Endothelial cell of umbilical vein (primary cell): ENCODE measurements at regions not wholly inside any gene's neighbourhood (a gene's known extent, or its start where the extent isn't known, plus 50 kb on each side); places are given as distances from the start of the nearest gene placed in this dataset.

Source experiments
- MYC ChIP-seq: IDR thresholded peaks from one replicate; pipeline ENCODE4 v1.6.1; 2011; ENCODE audit warnings: mild to moderate bottlenecking, low read depth, low read length
- POLR2A ChIP-seq: IDR thresholded peaks from 2 replicates; pipeline ENCODE4 v1.6.1; 2012; ENCODE audit warnings: low read depth, mild to moderate bottlenecking, control low read depth, low read length
- POLR2AphosphoS5 ChIP-seq: IDR thresholded peaks from 2 replicates; pipeline ENCODE4 v1.6.1; 2012; ENCODE audit warnings: low read depth, mild to moderate bottlenecking, control low read depth, low read length, moderate library complexity; ENCODE audit not compliant: insufficient read depth
- TF ChIP-seq, protein P1 (sequence below), 2 donors: IDR thresholded peaks; 1 replicate in 1 of 2; 2 replicates in 1 of 2; pipeline ENCODE4 v1.5.1; 2011; ENCODE audit warnings: low read length in 2 of 2, mild to moderate bottlenecking in 2 of 2, moderate library complexity in 2 of 2, control low read depth in 1 of 2, inconsistent platforms in 1 of 2, low read depth in 1 of 2; ENCODE audit not compliant: insufficient read depth in 1 of 2; ENCODE audit errors: extremely low read depth in 1 of 2

DNA sequence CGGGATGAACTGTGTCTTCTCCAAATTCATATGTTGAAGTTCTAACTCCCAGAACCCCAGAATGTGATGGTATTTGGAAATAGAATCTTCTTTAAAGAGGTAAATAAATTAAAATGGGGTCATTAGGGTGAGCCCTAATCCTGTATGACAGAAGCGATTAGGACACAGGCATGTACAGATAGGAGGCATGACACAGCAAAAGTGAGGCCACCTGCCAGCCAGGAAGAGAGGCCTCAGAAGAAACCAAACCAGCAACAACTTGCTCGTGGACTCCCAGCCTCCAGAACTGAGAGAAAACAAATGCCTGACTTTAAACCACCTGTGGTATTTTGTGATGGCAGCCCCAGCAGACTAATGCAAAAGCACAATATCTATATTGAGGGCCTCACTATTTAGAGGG, 214.3 kb downstream of the NEBL start:
- TF ChIP-seq POLR2A (no peak), POLR2AphosphoS5 (no peak), MYC (no peak)
- TF ChIP-seq, protein P1, sequence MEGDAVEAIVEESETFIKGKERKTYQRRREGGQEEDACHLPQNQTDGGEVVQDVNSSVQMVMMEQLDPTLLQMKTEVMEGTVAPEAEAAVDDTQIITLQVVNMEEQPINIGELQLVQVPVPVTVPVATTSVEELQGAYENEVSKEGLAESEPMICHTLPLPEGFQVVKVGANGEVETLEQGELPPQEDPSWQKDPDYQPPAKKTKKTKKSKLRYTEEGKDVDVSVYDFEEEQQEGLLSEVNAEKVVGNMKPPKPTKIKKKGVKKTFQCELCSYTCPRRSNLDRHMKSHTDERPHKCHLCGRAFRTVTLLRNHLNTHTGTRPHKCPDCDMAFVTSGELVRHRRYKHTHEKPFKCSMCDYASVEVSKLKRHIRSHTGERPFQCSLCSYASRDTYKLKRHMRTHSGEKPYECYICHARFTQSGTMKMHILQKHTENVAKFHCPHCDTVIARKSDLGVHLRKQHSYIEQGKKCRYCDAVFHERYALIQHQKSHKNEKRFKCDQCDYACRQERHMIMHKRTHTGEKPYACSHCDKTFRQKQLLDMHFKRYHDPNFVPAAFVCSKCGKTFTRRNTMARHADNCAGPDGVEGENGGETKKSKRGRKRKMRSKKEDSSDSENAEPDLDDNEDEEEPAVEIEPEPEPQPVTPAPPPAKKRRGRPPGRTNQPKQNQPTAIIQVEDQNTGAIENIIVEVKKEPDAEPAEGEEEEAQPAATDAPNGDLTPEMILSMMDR (IDR thresholded peaks at IDR 0.05; ENCODE audit: extremely low read depth in 1 of 2, insufficient read depth in 1 of 2, low read depth in 1 of 2, low read length in 2 of 2), result no peak
